B cell (primary cell): ENCODE measurements at regions not wholly inside any gene's neighbourhood (a gene's known extent, or its start where the extent isn't known, plus 50 kb on each side); places are given as distances from the start of the nearest gene placed in this dataset.

Experiments used
- ATAC-seq: fragments of 200-7000 bp; cut with Tn5 transposase; one replicate; pipeline ENCODE4 v1.10.0; 2021; ENCODE audit warnings: low read depth, mild to moderate bottlenecking, moderate number of reproducible peaks, moderate library complexity
- CTCF ChIA-PET: fragments of 350-600 bp; sonication (Branson Sonifier 250); formaldehyde crosslinking; loops from one replicate; lab custom pipeline; 2021; ENCODE audit warnings: antibody characterized with exemption, inconsistent platforms; lab: Charles Lee
- POLR2A ChIA-PET: fragments of 350-600 bp; sonication (Branson Sonifier 250); formaldehyde crosslinking; loops from one replicate; lab custom pipeline; 2021; ENCODE audit warnings: antibody characterized with exemption; lab: Charles Lee
- DNase-seq: peaks from one replicate; pipeline ENCODE4 v3.0.0; 2013
- H2AFZ ChIP-seq: 2 replicates; pipeline ENCODE4 v1.6.1; 2012; ENCODE audit warnings: mild to moderate bottlenecking, low read depth, low read length; ENCODE audit not compliant: insufficient read depth, poor library complexity, severe bottlenecking
- H3K27ac ChIP-seq, 2 donors: 1 replicate in 1 of 2; 2 replicates in 1 of 2; pipeline ENCODE4 v1.5.1; 2012 to 2013; ENCODE audit warnings: low read length in 2 of 2, mild to moderate bottlenecking in 2 of 2, moderate library complexity in 1 of 2
- H3K27me3 ChIP-seq, 4 experiments: fragments of 200-600 bp in 1 of 4; sonication (generic) in 1 of 4; replicated peaks in 1 of 4; 1 replicate in 2 of 4; 2 replicates in 2 of 4; pipeline versions ENCODE4 v1.6.1 to v1.7.0; 2013 to 2016; ENCODE audit warnings: low read length in 3 of 4, mild to moderate bottlenecking in 2 of 4, mixed read lengths in 1 of 4, moderate library complexity in 1 of 4; ENCODE audit not compliant: insufficient read depth in 4 of 4, control insufficient read depth in 3 of 4; ENCODE audit errors: control extremely low read depth in 1 of 4
- H3K36me3 ChIP-seq, 2 experiments: replicated peaks in 1 of 2; 1 replicate in 1 of 2; 2 replicates in 1 of 2; pipeline versions ENCODE4 v1.6.1 to v1.7.1; 2013; ENCODE audit warnings: low read length in 1 of 2; ENCODE audit not compliant: insufficient read depth in 2 of 2, control insufficient read depth in 1 of 2; ENCODE audit errors: control extremely low read depth in 1 of 2, extremely low read depth in 1 of 2
- H3K4me1 ChIP-seq, 2 donors: fragments of 200-600 bp in 1 of 2; sonication (generic) in 1 of 2; 1 replicate in 1 of 2; 2 replicates in 1 of 2; pipeline versions ENCODE4 v1.5.1 to v1.6.1; 2013 to 2017; ENCODE audit warnings: low read length in 2 of 2; ENCODE audit not compliant: control insufficient read depth in 2 of 2, insufficient read depth in 2 of 2
- H3K4me2 ChIP-seq: replicated peaks from 2 replicates; pipeline ENCODE3; 2012; ENCODE audit warnings: mild to moderate bottlenecking, low read depth, low read length; ENCODE audit not compliant: poor library complexity, severe bottlenecking
- H3K4me3 ChIP-seq, 5 experiments: fragments of 200-600 bp in 1 of 5; sonication (generic) in 1 of 5; 1 replicate in 3 of 5; 2 replicates in 2 of 5; pipeline versions ENCODE4 v1.5.1 to v1.7.0; 2011 to 2016; ENCODE audit warnings: low read length in 4 of 5, mild to moderate bottlenecking in 4 of 5, low read depth in 2 of 5, control low read depth in 1 of 5, moderate library complexity in 1 of 5; ENCODE audit not compliant: insufficient read depth in 1 of 5; ENCODE audit errors: control extremely low read depth in 1 of 5, extremely low read depth in 1 of 5
- H3K79me2 ChIP-seq: fragments of 200-600 bp; sonication (generic); one replicate; pipeline ENCODE4 v1.6.0; 2016; ENCODE audit warnings: low read length; ENCODE audit not compliant: control insufficient read depth, insufficient read depth
- H3K9ac ChIP-seq: fragments of 200-600 bp; sonication (generic); 2 replicates; pipeline ENCODE4 v1.6.1; 2017; ENCODE audit warnings: mild to moderate bottlenecking, low read length, moderate library complexity
- H3K9me3 ChIP-seq, 3 donors: one replicate each; pipeline versions ENCODE4 v1.6.1 to v1.7.1; 2013; ENCODE audit warnings: low read length in 2 of 3; ENCODE audit not compliant: control insufficient read depth in 2 of 3, insufficient read depth in 1 of 3; ENCODE audit errors: control extremely low read depth in 1 of 3
- H4K20me1 ChIP-seq: 2 replicates; pipeline ENCODE4 v1.6.0; 2012; ENCODE audit warnings: mild to moderate bottlenecking, low read length; ENCODE audit not compliant: insufficient read depth, control insufficient read depth, poor library complexity, severe bottlenecking
- H3K27ac Mint-ChIP-seq: one replicate; pipeline ENCODE4 v1.8.0; 2021; ENCODE audit warnings: mixed read lengths
- H3K27me3 Mint-ChIP-seq: one replicate; pipeline ENCODE4 v1.8.0; 2021; ENCODE audit warnings: mixed read lengths
- H3K4me1 Mint-ChIP-seq: one replicate; pipeline ENCODE4 v1.8.0; 2021; ENCODE audit warnings: mixed read lengths
- H3K4me3 Mint-ChIP-seq: one replicate; pipeline ENCODE4 v1.8.0; 2021; ENCODE audit warnings: mixed read lengths
- H3K9me3 Mint-ChIP-seq: one replicate; pipeline ENCODE4 v1.8.0; 2022; ENCODE audit warnings: mixed read lengths; ENCODE audit not compliant: insufficient read depth
- EZH2 ChIP-seq: IDR thresholded peaks from 2 replicates; pipeline ENCODE4 v1.6.1; 2012; ENCODE audit warnings: borderline replicate concordance, low read depth, mild to moderate bottlenecking, moderate library complexity, low read length; ENCODE audit not compliant: insufficient read depth, poor library complexity, severe bottlenecking
- WGBS: methylation state at CpG from one replicate; pipeline ENCODE4 v1.1.5; 2013; ENCODE audit warnings: missing lambda C conversion rate; ENCODE audit not compliant: insufficient coverage; 5-methylcytosine and 5-hydroxymethylcytosine counted together
- intact Hi-C: fragments of 100-400 bp; cut with micrococcal nuclease; formaldehyde crosslinking; loops from one replicate; pipeline ENCODE4 v1.10.0; 2022
- TF ChIP-seq, protein P1 (sequence below): fragments of 200-600 bp; IDR thresholded peaks from one replicate; pipeline ENCODE4 v1.8.0; 2022; ENCODE audit warnings: antibody characterized with exemption, mild to moderate bottlenecking

DNA sequence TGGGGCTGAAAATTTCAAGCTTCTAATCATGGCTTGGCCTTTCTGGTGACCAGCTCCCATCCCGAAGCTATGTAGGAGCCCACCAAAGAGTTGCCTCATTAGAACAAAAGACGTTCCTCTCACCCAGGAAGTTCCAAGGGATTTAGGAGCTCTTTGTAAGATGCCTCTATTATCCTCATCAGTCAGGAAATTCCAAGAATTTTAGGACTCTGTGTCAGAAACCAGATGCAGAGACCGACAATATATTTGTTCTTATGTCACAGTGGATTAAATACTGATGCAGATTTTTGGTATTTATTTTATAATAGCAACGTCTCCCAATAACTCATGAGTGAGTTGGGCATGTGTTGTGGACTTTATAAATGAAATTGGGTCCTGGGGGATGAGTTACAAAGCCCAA is 91.8 kb upstream of the SKOR2 start:
- WGBS = 100% methylated on average over 2 of the region's 4 CpGs
- Histone ChIP-seq H3K9me3 (no peaks in the 10 kb centered on the region), H3K4me1 (no peaks in the 10 kb centered on the region), H2AFZ (no peak overlapping the region), H3K27me3 (no peaks in the 10 kb centered on the region), H3K27ac (no peak overlapping the region), H4K20me1 (no peaks in the 10 kb centered on the region), H3K36me3 (no peaks in the 10 kb centered on the region), H3K4me3 (no peak overlapping the region), H3K4me2 (no peak overlapping the region), H3K79me2 (no peaks in the 10 kb centered on the region), H3K9ac (no peak overlapping the region)
- intact Hi-C loops = no loop called here
- DNase-seq (no peak), ATAC-seq (no peak)
- no peaks in the 10 kb centered on the region for H3K9me3 Mint-ChIP-seq
- TF ChIP-seq, protein P1, sequence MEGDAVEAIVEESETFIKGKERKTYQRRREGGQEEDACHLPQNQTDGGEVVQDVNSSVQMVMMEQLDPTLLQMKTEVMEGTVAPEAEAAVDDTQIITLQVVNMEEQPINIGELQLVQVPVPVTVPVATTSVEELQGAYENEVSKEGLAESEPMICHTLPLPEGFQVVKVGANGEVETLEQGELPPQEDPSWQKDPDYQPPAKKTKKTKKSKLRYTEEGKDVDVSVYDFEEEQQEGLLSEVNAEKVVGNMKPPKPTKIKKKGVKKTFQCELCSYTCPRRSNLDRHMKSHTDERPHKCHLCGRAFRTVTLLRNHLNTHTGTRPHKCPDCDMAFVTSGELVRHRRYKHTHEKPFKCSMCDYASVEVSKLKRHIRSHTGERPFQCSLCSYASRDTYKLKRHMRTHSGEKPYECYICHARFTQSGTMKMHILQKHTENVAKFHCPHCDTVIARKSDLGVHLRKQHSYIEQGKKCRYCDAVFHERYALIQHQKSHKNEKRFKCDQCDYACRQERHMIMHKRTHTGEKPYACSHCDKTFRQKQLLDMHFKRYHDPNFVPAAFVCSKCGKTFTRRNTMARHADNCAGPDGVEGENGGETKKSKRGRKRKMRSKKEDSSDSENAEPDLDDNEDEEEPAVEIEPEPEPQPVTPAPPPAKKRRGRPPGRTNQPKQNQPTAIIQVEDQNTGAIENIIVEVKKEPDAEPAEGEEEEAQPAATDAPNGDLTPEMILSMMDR = no peak
- TF ChIP-seq EZH2 = no peak
- H3K27ac Mint-ChIP-seq = no peak overlapping the region
- peaks cover 13% of the 10 kb centered on the region for H3K27me3 Mint-ChIP-seq
- no peak overlapping the region for H3K4me3 Mint-ChIP-seq
- POLR2A ChIA-PET = no interaction called here
- no peaks in the 10 kb centered on the region for H3K4me1 Mint-ChIP-seq
- CTCF ChIA-PET = no interaction called here

- Histone ChIP-seq H3K4me2 (no peak overlapping the region), H3K9me3 (no peaks in the 10 kb centered on the region), H3K27me3 (no peaks in the 10 kb centered on the region), H3K4me3 (no peak overlapping the region), H4K20me1 (no peaks in the 10 kb centered on the region), H3K9ac (no peak overlapping the region), H2AFZ (no peak overlapping the region), H3K36me3 (no peaks in the 10 kb centered on the region), H3K4me1 (no peaks in the 10 kb centered on the region), H3K79me2 (no peaks in the 10 kb centered on the region), H3K27ac (no peak overlapping the region)
- intact Hi-C loops = no loop called here
- POLR2A ChIA-PET = no interaction called here
- WGBS = no CpG with 5 or more reads among the region's 1 CpG
- H3K9me3 Mint-ChIP-seq = no peaks in the 10 kb centered on the region
- ATAC-seq (no peak), DNase-seq (no peak)
- TF ChIP-seq EZH2 = no peak
- TF ChIP-seq, protein P1 = no peak
- peaks cover 13% of the 10 kb centered on the region for H3K27me3 Mint-ChIP-seq
- CTCF ChIA-PET = no interaction called here
- H3K4me3 Mint-ChIP-seq = no peak overlapping the region
- H3K27ac Mint-ChIP-seq = no peak overlapping the region
- H3K4me1 Mint-ChIP-seq = no peaks in the 10 kb centered on the region
These were observed 91.1 kb upstream of the SKOR2 start for GRCh38 chr18:47342566-47342965.
